Mammary epithelial cell (primary cell): ENCODE measurements at regions not wholly inside any gene's neighbourhood (a gene's known extent, or its start where the extent isn't known, plus 50 kb on each side); places are given as distances from the start of the nearest gene placed in this dataset.

Experiments
- EZH2 ChIP-seq: IDR thresholded peaks from 2 replicates; pipeline ENCODE4 v1.6.1; 2012; ENCODE audit warnings: low read length, inconsistent platforms, borderline replicate concordance
- TF ChIP-seq, protein P1 (sequence below), 2 donors: IDR thresholded peaks in 1 of 2; conservative IDR thresholded peaks in 1 of 2; 2 replicates each; pipeline ENCODE4 v1.5.1; 2011 to 2012; ENCODE audit warnings: inconsistent platforms in 2 of 2, low read length in 2 of 2, mild to moderate bottlenecking in 2 of 2, control low read depth in 1 of 2, low read depth in 1 of 2; ENCODE audit not compliant: insufficient read depth in 1 of 2; ENCODE audit errors: extremely low read depth in 1 of 2

DNA sequence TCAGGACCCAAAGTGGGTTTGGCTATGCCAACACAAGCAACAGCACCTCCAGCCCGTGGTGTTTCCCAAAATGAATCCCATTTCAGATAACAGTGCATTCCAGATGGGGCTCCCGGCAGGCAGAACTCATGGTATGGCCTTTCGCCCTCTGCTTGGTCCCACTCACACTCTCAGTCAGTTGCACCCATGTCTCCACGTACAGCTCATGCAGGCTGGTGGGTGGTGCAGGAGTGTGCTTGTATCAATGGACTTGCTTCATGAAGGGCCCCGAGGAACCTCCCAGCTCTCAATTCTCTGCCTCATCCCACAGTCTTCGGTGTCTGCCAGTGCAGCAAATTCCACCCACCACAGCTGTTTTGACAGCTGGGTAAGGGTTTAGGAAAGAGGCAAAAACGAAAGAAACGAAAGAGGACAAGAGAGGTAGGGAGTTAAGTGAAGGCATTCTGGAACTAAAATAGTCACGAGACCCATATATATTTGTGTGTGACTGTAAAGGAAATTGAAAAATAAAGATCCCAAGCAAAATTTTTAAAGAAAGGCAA is 278.1 kb downstream of the DCDC2C start:
- TF ChIP-seq EZH2: no peak
- TF ChIP-seq, protein P1, sequence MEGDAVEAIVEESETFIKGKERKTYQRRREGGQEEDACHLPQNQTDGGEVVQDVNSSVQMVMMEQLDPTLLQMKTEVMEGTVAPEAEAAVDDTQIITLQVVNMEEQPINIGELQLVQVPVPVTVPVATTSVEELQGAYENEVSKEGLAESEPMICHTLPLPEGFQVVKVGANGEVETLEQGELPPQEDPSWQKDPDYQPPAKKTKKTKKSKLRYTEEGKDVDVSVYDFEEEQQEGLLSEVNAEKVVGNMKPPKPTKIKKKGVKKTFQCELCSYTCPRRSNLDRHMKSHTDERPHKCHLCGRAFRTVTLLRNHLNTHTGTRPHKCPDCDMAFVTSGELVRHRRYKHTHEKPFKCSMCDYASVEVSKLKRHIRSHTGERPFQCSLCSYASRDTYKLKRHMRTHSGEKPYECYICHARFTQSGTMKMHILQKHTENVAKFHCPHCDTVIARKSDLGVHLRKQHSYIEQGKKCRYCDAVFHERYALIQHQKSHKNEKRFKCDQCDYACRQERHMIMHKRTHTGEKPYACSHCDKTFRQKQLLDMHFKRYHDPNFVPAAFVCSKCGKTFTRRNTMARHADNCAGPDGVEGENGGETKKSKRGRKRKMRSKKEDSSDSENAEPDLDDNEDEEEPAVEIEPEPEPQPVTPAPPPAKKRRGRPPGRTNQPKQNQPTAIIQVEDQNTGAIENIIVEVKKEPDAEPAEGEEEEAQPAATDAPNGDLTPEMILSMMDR (conservative IDR thresholded peaks at IDR 0.05 in 1 of 2, IDR thresholded peaks at IDR 0.05 in 1 of 2; ENCODE audit: extremely low read depth in 1 of 2, insufficient read depth in 1 of 2, low read depth in 1 of 2, low read length in 2 of 2): no peak
